CD14-positive monocyte (primary cell): ENCODE measurements at regions not wholly inside any gene's neighbourhood (a gene's known extent, or its start where the extent isn't known, plus 50 kb on each side); places are given as distances from the start of the nearest gene placed in this dataset.
A peak's percentile ranks its signal among the peaks of the same experiment; 100 is the strongest.

Source experiments
- DNase-seq, 3 donors: peaks; one replicate each; pipeline ENCODE4 v3.0.0-alpha.2; 2011 to 2022
- H2AFZ ChIP-seq: 2 replicates; pipeline ENCODE4 v1.6.0; 2012; ENCODE audit warnings: mild to moderate bottlenecking, low read depth, low read length, inconsistent platforms; ENCODE audit not compliant: insufficient read depth, poor library complexity, severe bottlenecking
- H3K27ac ChIP-seq, 2 donors: 1 replicate in 1 of 2; 2 replicates in 1 of 2; pipeline ENCODE4 v1.5.1; 2012 to 2013; ENCODE audit warnings: low read length in 2 of 2, control low read depth in 1 of 2, inconsistent platforms in 1 of 2, low read depth in 1 of 2, mild to moderate bottlenecking in 1 of 2
- H3K27me3 ChIP-seq, 2 donors: one replicate each; pipeline versions ENCODE4 v1.6.0 to v1.6.1; 2011 to 2013; ENCODE audit warnings: low read length in 2 of 2; ENCODE audit not compliant: control insufficient read depth in 2 of 2, insufficient read depth in 2 of 2
- H3K36me3 ChIP-seq, 2 donors: replicated peaks in 1 of 2; 1 replicate in 1 of 2; 2 replicates in 1 of 2; pipeline versions ENCODE4 v1.5.1 to v1.6.1; 2012 to 2013; ENCODE audit warnings: low read length in 2 of 2, control low read depth in 1 of 2, inconsistent platforms in 1 of 2, mild to moderate bottlenecking in 1 of 2; ENCODE audit not compliant: insufficient read depth in 2 of 2, control insufficient read depth in 1 of 2
- H3K4me1 ChIP-seq, 2 donors: 1 replicate in 1 of 2; 2 replicates in 1 of 2; pipeline versions ENCODE4 v1.5.1 to v1.6.1; 2012 to 2013; ENCODE audit warnings: low read length in 2 of 2, control low read depth in 1 of 2, inconsistent platforms in 1 of 2, mild to moderate bottlenecking in 1 of 2, moderate library complexity in 1 of 2; ENCODE audit not compliant: insufficient read depth in 2 of 2, control insufficient read depth in 1 of 2
- H3K4me2 ChIP-seq: replicated peaks from 2 replicates; pipeline ENCODE3; 2012; ENCODE audit warnings: low read length, moderate library complexity, mild to moderate bottlenecking; ENCODE audit not compliant: poor library complexity, severe bottlenecking; ENCODE audit errors: extremely low read depth
- H3K4me3 ChIP-seq, 3 experiments: fragments of 200-600 bp in 1 of 3; sonication (generic) in 1 of 3; replicated peaks in 1 of 3; 1 replicate in 2 of 3; 2 replicates in 1 of 3; pipeline ENCODE4 v1.5.1; 2011 to 2013; ENCODE audit warnings: low read length in 3 of 3, mild to moderate bottlenecking in 3 of 3, control low read depth in 2 of 3, low read depth in 2 of 3, inconsistent platforms in 1 of 3, moderate library complexity in 1 of 3
- H3K79me2 ChIP-seq: 2 replicates; pipeline ENCODE4 v1.6.0; 2012; ENCODE audit warnings: mild to moderate bottlenecking, control low read depth, inconsistent platforms, low read length, moderate library complexity; ENCODE audit not compliant: insufficient read depth
- H3K9ac ChIP-seq: 2 replicates; pipeline ENCODE4 v1.6.0; 2017; ENCODE audit warnings: low read length, mild to moderate bottlenecking; ENCODE audit not compliant: insufficient read depth, poor library complexity, severe bottlenecking
- H3K9me3 ChIP-seq, 2 donors: replicated peaks in 1 of 2; 1 replicate in 1 of 2; 2 replicates in 1 of 2; pipeline versions ENCODE4 v1.5.1 to v1.6.1; 2012 to 2013; ENCODE audit warnings: low read length in 2 of 2, control low read depth in 1 of 2; ENCODE audit not compliant: control insufficient read depth in 1 of 2, insufficient read depth in 1 of 2
- H4K20me1 ChIP-seq: 2 replicates; pipeline ENCODE4 v1.6.0; 2012; ENCODE audit warnings: mild to moderate bottlenecking, low read length, control low read depth, moderate library complexity; ENCODE audit not compliant: insufficient read depth
- H3K27ac Mint-ChIP-seq, 7 donors: one replicate each; pipeline ENCODE4 v1.8.0; 2020; ENCODE audit warnings: mild to moderate bottlenecking in 7 of 7, mixed read lengths in 7 of 7, moderate library complexity in 6 of 7, inconsistent platforms in 2 of 7
- H3K27me3 Mint-ChIP-seq, 3 donors: one replicate each; pipeline ENCODE4 v1.8.0; 2021 to 2022; ENCODE audit warnings: low read depth in 3 of 3, mild to moderate bottlenecking in 3 of 3, mixed read lengths in 3 of 3, moderate library complexity in 3 of 3, inconsistent platforms in 1 of 3
- H3K36me3 Mint-ChIP-seq, 2 donors: one replicate each; pipeline ENCODE4 v1.8.0; 2020; ENCODE audit warnings: mixed read lengths in 2 of 2, inconsistent platforms in 1 of 2, mild to moderate bottlenecking in 1 of 2
- H3K4me1 Mint-ChIP-seq: one replicate; pipeline ENCODE4 v1.8.0; 2020; ENCODE audit warnings: mild to moderate bottlenecking, mixed read lengths
- H3K4me3 Mint-ChIP-seq, 2 donors: one replicate each; pipeline ENCODE4 v1.8.0; 2020; ENCODE audit warnings: mild to moderate bottlenecking in 2 of 2, mixed read lengths in 2 of 2, moderate library complexity in 1 of 2
- H3K9me3 Mint-ChIP-seq, 7 donors: one replicate each; pipeline ENCODE4 v1.8.0; 2020 to 2022; ENCODE audit warnings: mixed read lengths in 7 of 7, mild to moderate bottlenecking in 6 of 7, moderate library complexity in 6 of 7, inconsistent platforms in 2 of 7
- CTCF ChIP-seq: fragments of 200-600 bp; IDR thresholded peaks from one replicate; pipeline ENCODE4 v1.8.0; 2022; ENCODE audit warnings: antibody characterized with exemption, mild to moderate bottlenecking
- WGBS: methylation state at CpG from one replicate; pipeline ENCODE4 v1.1.5; 2013; ENCODE audit warnings: missing lambda C conversion rate; ENCODE audit not compliant: insufficient coverage; 5-methylcytosine and 5-hydroxymethylcytosine counted together
- intact Hi-C, 2 donors: fragments of 100-400 bp; cut with micrococcal nuclease; formaldehyde crosslinking; loops; one replicate each; pipeline versions ENCODE4 v1.15.0 to v1.15.1; 2023

GRCh38 chr1:29515170-29515955 lies 279.0 kb downstream of the PTPRU start:
- Histone ChIP-seq H3K4me3 (no peak overlapping the region), H3K27ac (no peak overlapping the region), H4K20me1 (no peaks in the 10 kb centered on the region), H3K9me3 (no peaks in the 10 kb centered on the region), H3K4me2 (no peak overlapping the region), H3K36me3 (no peaks in the 10 kb centered on the region), H2AFZ (no peak overlapping the region), H3K27me3 (no peaks in the 10 kb centered on the region), H3K4me1 (no peaks in the 10 kb centered on the region), H3K79me2 (no peaks in the 10 kb centered on the region), H3K9ac (no peak overlapping the region)
- no peaks in the 10 kb centered on the region for H3K4me1 Mint-ChIP-seq
- no peak overlapping the region for H3K27ac Mint-ChIP-seq
- peaks cover 0 to 5% (median 1%) of the 10 kb centered on the region in 7 donors for H3K9me3 Mint-ChIP-seq
- no peak for TF ChIP-seq CTCF
- DNase-seq = no peak
- no peak overlapping the region for H3K4me3 Mint-ChIP-seq
- intact Hi-C loops = no loop called here
- H3K36me3 Mint-ChIP-seq = no peaks in the 10 kb centered on the region
- peaks cover 3 to 13% (median 4%) of the 10 kb centered on the region in 3 donors for H3K27me3 Mint-ChIP-seq
- WGBS = 68% methylated on average over 3 of the region's 7 CpGs

- 93% methylated on average over 15 of the region's 18 CpGs for WGBS
- H3K27ac Mint-ChIP-seq = peak overlapping the region in 1 of 7 donors; percentile 44
- TF ChIP-seq CTCF = no peak
- H3K4me1 Mint-ChIP-seq = no peaks in the 10 kb centered on the region
- no peak overlapping the region for H3K4me3 ChIP-seq
- H3K27me3 ChIP-seq = no peaks in the 10 kb centered on the region
- no peaks in the 10 kb centered on the region for H3K36me3 ChIP-seq
- H2AFZ ChIP-seq = no peak overlapping the region
- H3K9ac ChIP-seq = no peak overlapping the region
- no peak for DNase-seq
- H3K36me3 Mint-ChIP-seq = no peaks in the 10 kb centered on the region
- H3K4me2 ChIP-seq = no peak overlapping the region
- no peak overlapping the region for H3K27ac ChIP-seq
- H3K4me3 Mint-ChIP-seq = no peak overlapping the region
- no peaks in the 10 kb centered on the region for H3K9me3 ChIP-seq
- H3K9me3 Mint-ChIP-seq = peaks cover 0 to 5% (median 1%) of the 10 kb centered on the region in 7 donors
- peaks cover 4 to 19% (median 5%) of the 10 kb centered on the region in 3 donors for H3K27me3 Mint-ChIP-seq
- H3K4me1 ChIP-seq = no peaks in the 10 kb centered on the region
- H3K79me2 ChIP-seq = no peaks in the 10 kb centered on the region
- no peaks in the 10 kb centered on the region for H4K20me1 ChIP-seq
- intact Hi-C loops = no loop called here
Measured at GRCh38 chr1:29514361-29515169, 278.2 kb downstream of the PTPRU start.
